ENCODE measurements at regions not wholly inside any gene's neighbourhood (a gene's known extent, or its start where the extent isn't known, plus 50 kb on each side); places are given as distances from the start of the nearest gene placed in this dataset.
A peak's percentile ranks its signal among the peaks of the same experiment; 100 is the strongest.

- TF ChIP-seq ZC3H4 (CRISPR knock-in tag; IDR thresholded peaks at IDR 0.05; ENCODE audit: borderline replicate concordance) (no peak), SMAD3 (CRISPR knock-in tag; conservative IDR thresholded peaks at IDR 0.05) (no peak), POLR2AphosphoS5 (IDR thresholded peaks at IDR 0.05; ENCODE audit: control insufficient read depth, insufficient read depth, low read depth, low read length) (no peak), TARDBP (IDR thresholded peaks at IDR 0.05) (no peak), CHD2 (IDR thresholded peaks at IDR 0.05; ENCODE audit: low read depth, low read length) (no peak), USF1 (CRISPR knock-in tag; IDR thresholded peaks at IDR 0.05) (no peak), ZZZ3 (IDR thresholded peaks at IDR 0.05) (no peak), CTCF (IDR thresholded peaks at IDR 0.05 in 2 of 3, conservative IDR thresholded peaks at IDR 0.05 in 1 of 3; ENCODE audit: insufficient read depth in 2 of 3, low read depth in 1 of 3, low read length in 3 of 3) (peak; percentile 27 to 54 (median 41); a peak in 5 of 6 replicates), MAX (CRISPR knock-in tag; IDR thresholded peaks at IDR 0.05) (no peak), GABPA (tag; conservative IDR thresholded peaks at IDR 0.05; ENCODE audit: low read depth) (no peak)
Measured at GRCh38 chr11:97140885-97141494, 751.2 kb downstream of the JRKL start.

Measured in K562 (cell line).